NB4 (cell line): ENCODE measurements at regions not wholly inside any gene's neighbourhood (a gene's known extent, or its start where the extent isn't known, plus 50 kb on each side); places are given as distances from the start of the nearest gene placed in this dataset.

Experiments used
- CTCF ChIP-seq: IDR thresholded peaks from one replicate; pipeline ENCODE4 v1.5.1; 2012; ENCODE audit warnings: low read depth, low read length
- MAX ChIP-seq: IDR thresholded peaks from 2 replicates; pipeline ENCODE4 v1.6.1; 2011; ENCODE audit warnings: low read depth, low read length
- POLR2A ChIP-seq: IDR thresholded peaks from 2 replicates; pipeline ENCODE4 v1.6.1; 2011; ENCODE audit warnings: mild to moderate bottlenecking; ENCODE audit not compliant: insufficient read length; ENCODE audit errors: extremely low read depth

DNA sequence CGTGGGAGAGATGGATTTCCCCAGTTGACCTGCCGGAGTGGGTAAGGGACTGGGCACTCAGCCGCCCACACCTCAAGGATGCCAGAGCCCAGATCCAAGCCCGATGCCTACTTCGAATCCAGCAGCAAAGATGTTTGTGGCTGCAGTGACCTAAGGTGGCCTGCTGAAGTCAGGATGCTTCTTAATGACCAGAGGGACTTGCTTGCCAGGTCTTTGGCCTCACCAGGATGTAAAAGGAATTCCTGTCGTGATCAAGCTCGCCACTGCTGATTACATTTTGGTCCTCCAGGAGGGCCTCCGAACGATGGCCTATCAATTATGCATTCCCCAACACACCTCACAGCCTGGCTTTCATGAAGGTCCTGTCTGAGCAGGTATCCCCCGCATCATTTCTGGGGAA is 349.5 kb upstream of the ZMIZ1 start:
- no peak for TF ChIP-seq CTCF
- TF ChIP-seq POLR2A = no peak
- TF ChIP-seq MAX = no peak
